ENCODE measurements at regions not wholly inside any gene's neighbourhood (a gene's known extent, or its start where the extent isn't known, plus 50 kb on each side); places are given as distances from the start of the nearest gene placed in this dataset.

GRCh38 chr17:74015316-74015715 is 188.2 kb upstream of the RPL38 start:
- TF ChIP-seq POLR2AphosphoS5 (IDR thresholded peaks at IDR 0.05), result no peak
- no peak for TF ChIP-seq CTCF (IDR thresholded peaks at IDR 0.05; ENCODE audit: poor library complexity, severe bottlenecking)
- TF ChIP-seq EZH2 (IDR thresholded peaks at IDR 0.05; ENCODE audit: borderline replicate concordance, insufficient read depth, low read length, poor library complexity, severe bottlenecking), result no peak
- no peak for TF ChIP-seq RAD21 (conservative IDR thresholded peaks at IDR 0.05)
- TF ChIP-seq EP300 (conservative IDR thresholded peaks at IDR 0.05; ENCODE audit: poor library complexity, severe bottlenecking), result no peak
- TF ChIP-seq MXI1 (conservative IDR thresholded peaks at IDR 0.05; ENCODE audit: poor library complexity, severe bottlenecking), result no peak

Data from neural cell (in vitro differentiated cells).